ENCODE measurements at regions not wholly inside any gene's neighbourhood (a gene's known extent, or its start where the extent isn't known, plus 50 kb on each side); places are given as distances from the start of the nearest gene placed in this dataset.
"Not testable (repeated sequence)": the region's sequence is repeated elsewhere in the genome, so short reads cannot be mapped to it uniquely, and the experiment has no call there.

GRCh38 chr9:108026718-108027117 is 537.1 kb upstream of the KLF4 start:
- H3K27ac ChIP-seq (ENCODE audit: low read depth in 1 of 2, low read length in 2 of 2); H3K4me1 ChIP-seq (ENCODE audit: control insufficient read depth in 1 of 2, insufficient read depth in 2 of 2, low read length in 2 of 2); ATAC-seq (ENCODE audit: low FRiP score); intact Hi-C loops (cut with DNase I); H3K4me3 ChIP-seq (ENCODE audit: low read length in 2 of 2); H3K36me3 ChIP-seq (ENCODE audit: control insufficient read depth in 1 of 2, insufficient read depth in 2 of 2, low read length in 1 of 2); H3K9me3 ChIP-seq (ENCODE audit: control insufficient read depth, low read length); H3K27me3 ChIP-seq (ENCODE audit: control insufficient read depth in 1 of 2, insufficient read depth in 2 of 2, low read length in 1 of 2); DNase-seq: not testable (repeated sequence)
- 93 to 97% methylated on average over 4 of the region's 4 CpGs for WGBS, 2 donors

GRCh38 chr9:108024604-108025003 is 535.0 kb upstream of the KLF4 start:
- intact Hi-C loops (cut with DNase I), result no loop called here
- Histone ChIP-seq H3K4me1 (ENCODE audit: control insufficient read depth in 1 of 2, insufficient read depth in 2 of 2, low read length in 2 of 2) (no peaks in the 10 kb centered on the region), H3K27me3 (ENCODE audit: control insufficient read depth in 1 of 2, insufficient read depth in 2 of 2, low read length in 1 of 2) (no peaks in the 10 kb centered on the region), H3K27ac (ENCODE audit: low read depth in 1 of 2, low read length in 2 of 2) (no peak overlapping the region), H3K36me3 (ENCODE audit: control insufficient read depth in 1 of 2, insufficient read depth in 2 of 2, low read length in 1 of 2) (no peaks in the 10 kb centered on the region), H3K9me3 (ENCODE audit: control insufficient read depth, low read length) (no peaks in the 10 kb centered on the region), H3K4me3 (ENCODE audit: low read length in 2 of 2) (no peak overlapping the region)
- DNase-seq (no peak), ATAC-seq (ENCODE audit: low FRiP score) (no peak)

- intact Hi-C loops (cut with DNase I), result no loop called here
- Histone ChIP-seq H3K27me3 (ENCODE audit: control insufficient read depth in 1 of 2, insufficient read depth in 2 of 2, low read length in 1 of 2) (no peaks in the 10 kb centered on the region), H3K4me1 (ENCODE audit: control insufficient read depth in 1 of 2, insufficient read depth in 2 of 2, low read length in 2 of 2) (no peaks in the 10 kb centered on the region), H3K36me3 (ENCODE audit: control insufficient read depth in 1 of 2, insufficient read depth in 2 of 2, low read length in 1 of 2) (no peaks in the 10 kb centered on the region), H3K27ac (ENCODE audit: low read depth in 1 of 2, low read length in 2 of 2) (no peak overlapping the region), H3K9me3 (ENCODE audit: control insufficient read depth, low read length) (no peaks in the 10 kb centered on the region), H3K4me3 (ENCODE audit: low read length in 2 of 2) (no peak overlapping the region)
- WGBS, 2 donors, result 75 to 86% methylated on average over 4 of the region's 4 CpGs
- ATAC-seq (ENCODE audit: low FRiP score) (no peak), DNase-seq (no peak)
These were observed 532.8 kb upstream of the KLF4 start for GRCh38 chr9:108022246-108022935.

- no peaks in the 10 kb centered on the region for H3K36me3 ChIP-seq (ENCODE audit: control insufficient read depth in 1 of 2, insufficient read depth in 2 of 2, low read length in 1 of 2)
- no peaks in the 10 kb centered on the region for H3K27me3 ChIP-seq (ENCODE audit: control insufficient read depth in 1 of 2, insufficient read depth in 2 of 2, low read length in 1 of 2)
- WGBS, 2 donors, result 85 to 90% methylated on average over 1 of the region's 1 CpG
- ATAC-seq (ENCODE audit: low FRiP score) (no peak), DNase-seq (no peak)
- H3K27ac ChIP-seq (ENCODE audit: low read depth in 1 of 2, low read length in 2 of 2), result no peak overlapping the region
- no peaks in the 10 kb centered on the region for H3K9me3 ChIP-seq (ENCODE audit: control insufficient read depth, low read length)
- intact Hi-C loops (cut with DNase I), result no loop called here
- H3K4me3 ChIP-seq (ENCODE audit: low read length in 2 of 2), result no peak overlapping the region
- no peaks in the 10 kb centered on the region for H3K4me1 ChIP-seq (ENCODE audit: control insufficient read depth in 1 of 2, insufficient read depth in 2 of 2, low read length in 2 of 2)
These were observed 531.6 kb upstream of the KLF4 start for GRCh38 chr9:108021096-108021710.

- intact Hi-C loops (cut with DNase I), result no loop called here
- no peak for ATAC-seq (ENCODE audit: low FRiP score)
These were observed 530.3 kb upstream of the KLF4 start for GRCh38 chr9:108019821-108020220.

GRCh38 chr9:108017671-108018070 is 528.1 kb upstream of the KLF4 start:
- no peak for DNase-seq
- intact Hi-C loops (cut with DNase I), result no loop called here
- no peaks in the 10 kb centered on the region for H3K27me3 ChIP-seq (ENCODE audit: control insufficient read depth in 1 of 2, insufficient read depth in 2 of 2, low read length in 1 of 2)
- H3K4me1 ChIP-seq (ENCODE audit: control insufficient read depth in 1 of 2, insufficient read depth in 2 of 2, low read length in 2 of 2), result no peaks in the 10 kb centered on the region
- H3K36me3 ChIP-seq (ENCODE audit: control insufficient read depth in 1 of 2, insufficient read depth in 2 of 2, low read length in 1 of 2), result no peaks in the 10 kb centered on the region
- H3K4me3 ChIP-seq (ENCODE audit: low read length in 2 of 2), result no peak overlapping the region
- ATAC-seq (ENCODE audit: low FRiP score), result no peak
- 90 to 95% methylated on average over 7 of the region's 7 CpGs for WGBS, 2 donors
- H3K9me3 ChIP-seq (ENCODE audit: control insufficient read depth, low read length), result no peaks in the 10 kb centered on the region
- no peak overlapping the region for H3K27ac ChIP-seq (ENCODE audit: low read depth in 1 of 2, low read length in 2 of 2)

More at GRCh38 chr9:108019821-108020220, 530.3 kb upstream of the KLF4 start:
- Histone ChIP-seq H3K27ac (ENCODE audit: low read depth in 1 of 2, low read length in 2 of 2) (no peak overlapping the region), H3K36me3 (ENCODE audit: control insufficient read depth in 1 of 2, insufficient read depth in 2 of 2, low read length in 1 of 2) (no peaks in the 10 kb centered on the region), H3K27me3 (ENCODE audit: control insufficient read depth in 1 of 2, insufficient read depth in 2 of 2, low read length in 1 of 2) (no peaks in the 10 kb centered on the region), H3K4me3 (ENCODE audit: low read length in 2 of 2) (no peak overlapping the region), H3K9me3 (ENCODE audit: control insufficient read depth, low read length) (no peaks in the 10 kb centered on the region), H3K4me1 (ENCODE audit: control insufficient read depth in 1 of 2, insufficient read depth in 2 of 2, low read length in 2 of 2) (no peaks in the 10 kb centered on the region)
- no peak for DNase-seq

GRCh38 chr9:108016446-108016845 is 526.9 kb upstream of the KLF4 start:
- H3K4me3 ChIP-seq (ENCODE audit: low read length in 2 of 2), result no peak overlapping the region
- intact Hi-C loops (cut with DNase I), result no loop called here
- WGBS, 2 donors, result 47 to 53% methylated on average over 3 of the region's 3 CpGs
- ATAC-seq (ENCODE audit: low FRiP score) (no peak), DNase-seq (no peak)
- H3K9me3 ChIP-seq (ENCODE audit: control insufficient read depth, low read length), result no peaks in the 10 kb centered on the region
- no peaks in the 10 kb centered on the region for H3K27me3 ChIP-seq (ENCODE audit: control insufficient read depth in 1 of 2, insufficient read depth in 2 of 2, low read length in 1 of 2)
- H3K36me3 ChIP-seq (ENCODE audit: control insufficient read depth in 1 of 2, insufficient read depth in 2 of 2, low read length in 1 of 2), result no peaks in the 10 kb centered on the region
- H3K4me1 ChIP-seq (ENCODE audit: control insufficient read depth in 1 of 2, insufficient read depth in 2 of 2, low read length in 2 of 2), result no peaks in the 10 kb centered on the region
- no peak overlapping the region for H3K27ac ChIP-seq (ENCODE audit: low read depth in 1 of 2, low read length in 2 of 2)

- H3K36me3 ChIP-seq (ENCODE audit: control insufficient read depth in 1 of 2, insufficient read depth in 2 of 2, low read length in 1 of 2), result no peaks in the 10 kb centered on the region
- no peak overlapping the region for H3K27ac ChIP-seq (ENCODE audit: low read depth in 1 of 2, low read length in 2 of 2)
- no peaks in the 10 kb centered on the region for H3K4me1 ChIP-seq (ENCODE audit: control insufficient read depth in 1 of 2, insufficient read depth in 2 of 2, low read length in 2 of 2)
- ATAC-seq (ENCODE audit: low FRiP score) (no peak), DNase-seq (no peak)
- H3K4me3 ChIP-seq (ENCODE audit: low read length in 2 of 2), result no peak overlapping the region
- intact Hi-C loops (cut with DNase I), result no loop called here
- WGBS, 2 donors, result 81 to 90% methylated on average over 5 of the region's 5 CpGs
- H3K27me3 ChIP-seq (ENCODE audit: control insufficient read depth in 1 of 2, insufficient read depth in 2 of 2, low read length in 1 of 2), result no peaks in the 10 kb centered on the region
- H3K9me3 ChIP-seq (ENCODE audit: control insufficient read depth, low read length), result no peaks in the 10 kb centered on the region
These were observed 526.1 kb upstream of the KLF4 start for GRCh38 chr9:108015690-108016089.

- Histone ChIP-seq H3K27me3 (ENCODE audit: control insufficient read depth in 1 of 2, insufficient read depth in 2 of 2, low read length in 1 of 2) (no peaks in the 10 kb centered on the region), H3K9me3 (ENCODE audit: control insufficient read depth, low read length) (no peaks in the 10 kb centered on the region), H3K27ac (ENCODE audit: low read depth in 1 of 2, low read length in 2 of 2) (no peak overlapping the region), H3K4me1 (ENCODE audit: control insufficient read depth in 1 of 2, insufficient read depth in 2 of 2, low read length in 2 of 2) (no peaks in the 10 kb centered on the region), H3K4me3 (ENCODE audit: low read length in 2 of 2) (no peak overlapping the region), H3K36me3 (ENCODE audit: control insufficient read depth in 1 of 2, insufficient read depth in 2 of 2, low read length in 1 of 2) (no peaks in the 10 kb centered on the region)
- DNase-seq, result no peak
- intact Hi-C loops (cut with DNase I), result no loop called here
- 86 to 88% methylated on average over 2 of the region's 2 CpGs for WGBS, 2 donors
- ATAC-seq (ENCODE audit: low FRiP score), result no peak
These were observed 524.8 kb upstream of the KLF4 start for GRCh38 chr9:108014353-108014752.
